ENCODE measurements at regions not wholly inside any gene's neighbourhood (a gene's known extent, or its start where the extent isn't known, plus 50 kb on each side); places are given as distances from the start of the nearest gene placed in this dataset.

DNA sequence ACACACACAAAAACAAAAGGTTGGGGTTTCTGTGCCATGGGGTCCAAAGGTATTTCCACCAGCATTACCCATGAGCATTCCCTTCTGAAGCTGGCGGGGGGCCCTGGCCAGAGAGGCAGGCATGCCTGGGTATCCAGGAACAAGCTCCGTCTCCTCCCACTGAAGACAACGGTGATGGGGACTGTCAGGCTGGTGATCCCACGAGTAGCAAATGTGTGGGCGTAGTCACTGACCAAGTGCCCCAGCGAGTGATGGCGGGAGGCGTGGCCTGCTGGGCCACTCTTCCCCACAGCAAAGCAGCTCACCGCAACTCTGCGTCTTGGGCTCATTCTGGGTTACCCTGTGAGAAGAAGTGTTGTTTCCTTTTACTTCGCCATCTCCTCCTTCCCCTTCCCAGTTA is 270.6 kb downstream of the CDCA7 start:
- in situ Hi-C loops (cut with HindIII; ENCODE audit: extremely low pct_ligation_motif_present, low pct_unique_long_range_greater_than_20kb) (no loop called here), intact Hi-C loops (cut with micrococcal nuclease; ENCODE audit: unreplicated experiment) (no loop called here)
- no peak overlapping the region for H3K27ac ChIP-seq (ENCODE audit: extremely low read length, insufficient read depth, low read length)
- H3K4me2 ChIP-seq (ENCODE audit: low read depth, low read length) = no peak overlapping the region
- FAIRE-seq = no peak
- TF ChIP-seq, protein P1, sequence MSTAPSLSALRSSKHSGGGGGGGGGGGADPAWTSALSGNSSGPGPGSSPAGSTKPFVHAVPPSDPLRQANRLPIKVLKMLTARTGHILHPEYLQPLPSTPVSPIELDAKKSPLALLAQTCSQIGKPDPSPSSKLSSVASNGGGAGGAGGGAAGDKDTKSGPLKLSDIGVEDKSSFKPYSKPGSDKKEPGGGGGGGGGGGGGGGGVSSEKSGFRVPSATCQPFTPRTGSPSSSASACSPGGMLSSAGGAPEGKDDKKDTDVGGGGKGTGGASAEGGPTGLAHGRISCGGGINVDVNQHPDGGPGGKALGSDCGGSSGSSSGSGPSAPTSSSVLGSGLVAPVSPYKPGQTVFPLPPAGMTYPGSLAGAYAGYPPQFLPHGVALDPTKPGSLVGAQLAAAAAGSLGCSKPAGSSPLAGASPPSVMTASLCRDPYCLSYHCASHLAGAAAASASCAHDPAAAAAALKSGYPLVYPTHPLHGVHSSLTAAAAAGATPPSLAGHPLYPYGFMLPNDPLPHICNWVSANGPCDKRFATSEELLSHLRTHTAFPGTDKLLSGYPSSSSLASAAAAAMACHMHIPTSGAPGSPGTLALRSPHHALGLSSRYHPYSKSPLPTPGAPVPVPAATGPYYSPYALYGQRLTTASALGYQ (CRISPR knock-in tag; IDR thresholded peaks at IDR 0.05) = no peak
- TF ChIP-seq MAF1 (CRISPR knock-in tag; IDR thresholded peaks at IDR 0.05; ENCODE audit: borderline replicate concordance) (no peak), POLR2AphosphoS2 (IDR thresholded peaks at IDR 0.05; ENCODE audit: low read depth, low read length) (no peak), AGO1 (IDR thresholded peaks at IDR 0.05; ENCODE audit: low read depth, low read length, poor library complexity, severe bottlenecking) (no peak), JARID2 (CRISPR knock-in tag; IDR thresholded peaks at IDR 0.05; ENCODE audit: insufficient replicate concordance) (no peak), CHCHD3 (CRISPR knock-in tag; IDR thresholded peaks at IDR 0.05) (no peak), ZNF563 (CRISPR knock-in tag; IDR thresholded peaks at IDR 0.05) (no peak), MYNN (CRISPR knock-in tag; IDR thresholded peaks at IDR 0.05; ENCODE audit: low read depth) (no peak)
- TF ChIP-seq, protein P2, sequence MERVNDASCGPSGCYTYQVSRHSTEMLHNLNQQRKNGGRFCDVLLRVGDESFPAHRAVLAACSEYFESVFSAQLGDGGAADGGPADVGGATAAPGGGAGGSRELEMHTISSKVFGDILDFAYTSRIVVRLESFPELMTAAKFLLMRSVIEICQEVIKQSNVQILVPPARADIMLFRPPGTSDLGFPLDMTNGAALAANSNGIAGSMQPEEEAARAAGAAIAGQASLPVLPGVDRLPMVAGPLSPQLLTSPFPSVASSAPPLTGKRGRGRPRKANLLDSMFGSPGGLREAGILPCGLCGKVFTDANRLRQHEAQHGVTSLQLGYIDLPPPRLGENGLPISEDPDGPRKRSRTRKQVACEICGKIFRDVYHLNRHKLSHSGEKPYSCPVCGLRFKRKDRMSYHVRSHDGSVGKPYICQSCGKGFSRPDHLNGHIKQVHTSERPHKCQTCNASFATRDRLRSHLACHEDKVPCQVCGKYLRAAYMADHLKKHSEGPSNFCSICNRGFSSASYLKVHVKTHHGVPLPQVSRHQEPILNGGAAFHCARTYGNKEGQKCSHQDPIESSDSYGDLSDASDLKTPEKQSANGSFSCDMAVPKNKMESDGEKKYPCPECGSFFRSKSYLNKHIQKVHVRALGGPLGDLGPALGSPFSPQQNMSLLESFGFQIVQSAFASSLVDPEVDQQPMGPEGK (CRISPR knock-in tag; IDR thresholded peaks at IDR 0.05) = no peak
- TF ChIP-seq, protein P3, sequence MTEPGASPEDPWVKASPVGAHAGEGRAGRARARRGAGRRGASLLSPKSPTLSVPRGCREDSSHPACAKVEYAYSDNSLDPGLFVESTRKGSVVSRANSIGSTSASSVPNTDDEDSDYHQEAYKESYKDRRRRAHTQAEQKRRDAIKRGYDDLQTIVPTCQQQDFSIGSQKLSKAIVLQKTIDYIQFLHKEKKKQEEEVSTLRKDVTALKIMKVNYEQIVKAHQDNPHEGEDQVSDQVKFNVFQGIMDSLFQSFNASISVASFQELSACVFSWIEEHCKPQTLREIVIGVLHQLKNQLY (CRISPR knock-in tag; IDR thresholded peaks at IDR 0.05) = no peak
- TF ChIP-seq, protein P4, sequence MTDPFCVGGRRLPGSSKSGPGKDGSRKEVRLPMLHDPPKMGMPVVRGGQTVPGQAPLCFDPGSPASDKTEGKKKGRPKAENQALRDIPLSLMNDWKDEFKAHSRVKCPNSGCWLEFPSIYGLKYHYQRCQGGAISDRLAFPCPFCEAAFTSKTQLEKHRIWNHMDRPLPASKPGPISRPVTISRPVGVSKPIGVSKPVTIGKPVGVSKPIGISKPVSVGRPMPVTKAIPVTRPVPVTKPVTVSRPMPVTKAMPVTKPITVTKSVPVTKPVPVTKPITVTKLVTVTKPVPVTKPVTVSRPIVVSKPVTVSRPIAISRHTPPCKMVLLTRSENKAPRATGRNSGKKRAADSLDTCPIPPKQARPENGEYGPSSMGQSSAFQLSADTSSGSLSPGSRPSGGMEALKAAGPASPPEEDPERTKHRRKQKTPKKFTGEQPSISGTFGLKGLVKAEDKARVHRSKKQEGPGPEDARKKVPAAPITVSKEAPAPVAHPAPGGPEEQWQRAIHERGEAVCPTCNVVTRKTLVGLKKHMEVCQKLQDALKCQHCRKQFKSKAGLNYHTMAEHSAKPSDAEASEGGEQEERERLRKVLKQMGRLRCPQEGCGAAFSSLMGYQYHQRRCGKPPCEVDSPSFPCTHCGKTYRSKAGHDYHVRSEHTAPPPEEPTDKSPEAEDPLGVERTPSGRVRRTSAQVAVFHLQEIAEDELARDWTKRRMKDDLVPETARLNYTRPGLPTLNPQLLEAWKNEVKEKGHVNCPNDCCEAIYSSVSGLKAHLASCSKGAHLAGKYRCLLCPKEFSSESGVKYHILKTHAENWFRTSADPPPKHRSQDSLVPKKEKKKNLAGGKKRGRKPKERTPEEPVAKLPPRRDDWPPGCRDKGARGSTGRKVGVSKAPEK (CRISPR knock-in tag; IDR thresholded peaks at IDR 0.05; ENCODE audit: borderline replicate concordance) = no peak
- no peaks in the 10 kb centered on the region for H3K4me1 ChIP-seq (ENCODE audit: insufficient read depth, low read length)
- H3K79me2 ChIP-seq (ENCODE audit: insufficient read depth, low read length) = no peaks in the 10 kb centered on the region
- CTCF ChIA-PET (ENCODE audit: low intra/inter-chr PET ratio, low total read pairs) = no interaction called here
- ATAC-seq = no peak
- H2AFZ ChIP-seq (ENCODE audit: low read length) = no peak overlapping the region
- H4K20me1 ChIP-seq (ENCODE audit: insufficient read depth, low read length) = no peaks in the 10 kb centered on the region
- H3K27me3 ChIP-seq (ENCODE audit: control insufficient read depth in 1 of 2, insufficient read depth in 2 of 2, low read length in 2 of 2) = peaks cover 0 to 44% of the 10 kb centered on the region in 2 experiments; a peak in 2 of 5 replicates
- no peaks in the 10 kb centered on the region for H3K36me3 ChIP-seq (replicated peaks in 1 of 2; ENCODE audit: control insufficient read depth in 1 of 2, insufficient read depth in 2 of 2, low read length in 2 of 2)
- WGBS (ENCODE audit: low lambda C conversion rate) = 61% methylated on average over 3 of the region's 11 CpGs
- H3K9me3 ChIP-seq (ENCODE audit: low read length) = no peaks in the 10 kb centered on the region
- POLR2A ChIA-PET = no interaction called here
- BruUV-seq (replicated peaks) = no TSS peak
- H3K9ac ChIP-seq (ENCODE audit: insufficient read depth, low read depth, low read length) = no peak overlapping the region
- no peak overlapping the region for H3K4me3 ChIP-seq (replicated peaks in 1 of 3; ENCODE audit: insufficient read depth in 1 of 3, low read depth in 2 of 3, low read length in 3 of 3)
- no peak for DNase-seq (ENCODE audit: low spot score)

Data from HepG2 (cell line).